ENCODE measurements at regions not wholly inside any gene's neighbourhood (a gene's known extent, or its start where the extent isn't known, plus 50 kb on each side); places are given as distances from the start of the nearest gene placed in this dataset.

- no peak for TF ChIP-seq POLR2A (IDR thresholded peaks at IDR 0.05; ENCODE audit: low read depth)
- TF ChIP-seq CTCF (IDR thresholded peaks at IDR 0.05) = no peak
- TF ChIP-seq EP300 (IDR thresholded peaks at IDR 0.05) = no peak
- TF ChIP-seq POLR2AphosphoS5 (IDR thresholded peaks at IDR 0.05) = no peak
Measured at GRCh38 chr3:197406266-197406665, 107.9 kb upstream of the DLG1 start.
